ENCODE measurements at regions not wholly inside any gene's neighbourhood (a gene's known extent, or its start where the extent isn't known, plus 50 kb on each side); places are given as distances from the start of the nearest gene placed in this dataset.
A peak's percentile ranks its signal among the peaks of the same experiment; 100 is the strongest.

- no peak for DNase-seq (ENCODE audit: extremely low read depth, low read depth, low spot score)
These were observed 383.5 kb upstream of the B3GALT2 start for GRCh38 chr1:193569983-193570269.

DNA sequence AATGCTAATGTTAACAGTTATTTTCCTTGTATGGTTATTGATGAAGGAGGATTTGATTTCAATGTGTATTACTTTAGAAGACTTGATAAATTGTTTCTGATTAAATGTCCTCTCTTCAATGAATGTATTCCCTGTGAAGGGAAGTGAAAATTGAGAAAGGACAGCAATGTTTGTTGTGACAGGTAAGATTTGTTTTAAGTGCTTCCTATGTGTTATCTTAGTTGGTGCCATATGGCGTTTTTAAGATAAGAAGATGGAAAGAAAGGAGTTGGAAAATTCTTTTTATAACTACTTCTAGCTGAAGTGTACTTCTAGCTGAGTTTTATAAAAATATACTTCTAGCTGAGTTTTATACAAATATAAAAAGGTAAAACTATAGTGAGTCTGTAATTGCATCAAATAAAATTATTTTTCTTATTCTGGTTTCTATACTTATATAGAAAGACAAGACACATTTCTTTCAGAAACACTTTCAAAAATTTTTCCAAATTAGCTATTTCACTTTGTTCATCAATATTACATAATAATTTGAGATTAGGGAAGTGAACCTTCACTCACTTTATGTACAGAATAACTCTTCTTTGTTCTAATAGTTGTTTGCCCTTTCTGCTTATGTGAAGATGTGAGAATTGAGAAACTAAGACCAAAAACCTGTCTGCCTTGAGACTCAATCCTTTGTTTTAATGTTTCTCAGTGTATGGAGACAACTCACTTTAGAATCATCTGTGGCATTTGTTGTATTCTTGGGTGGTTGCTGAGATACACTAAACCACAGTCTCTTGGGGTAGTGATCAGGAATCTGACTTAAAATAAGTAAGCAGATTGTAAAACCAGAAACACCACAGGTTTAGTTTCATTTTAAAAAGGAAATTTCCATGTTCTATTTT is 382.9 kb upstream of the B3GALT2 start:
- DNase-seq (ENCODE audit: extremely low read depth, low read depth, low spot score) = no peak

DNA sequence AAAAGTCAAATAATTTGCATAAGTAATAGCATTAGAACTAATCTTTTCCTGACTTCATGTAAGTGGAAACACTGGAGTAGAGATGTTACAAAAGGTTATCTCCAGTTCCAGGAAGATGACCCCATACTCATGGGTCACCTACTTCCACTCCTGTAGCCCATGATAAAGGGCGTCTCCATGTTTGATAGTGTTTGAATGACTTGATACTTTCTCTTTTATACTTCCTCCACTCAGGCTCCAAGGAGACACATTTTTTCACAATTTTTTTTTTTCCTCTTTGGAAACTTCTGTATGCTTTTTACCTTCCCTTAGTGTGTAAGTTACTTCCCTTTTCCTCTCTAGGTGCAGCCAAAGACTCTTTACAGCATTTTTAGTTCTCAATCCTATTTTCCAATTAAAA is 382.1 kb upstream of the B3GALT2 start:
- DNase-seq (ENCODE audit: extremely low read depth, low read depth, low spot score) = no peak

DNA sequence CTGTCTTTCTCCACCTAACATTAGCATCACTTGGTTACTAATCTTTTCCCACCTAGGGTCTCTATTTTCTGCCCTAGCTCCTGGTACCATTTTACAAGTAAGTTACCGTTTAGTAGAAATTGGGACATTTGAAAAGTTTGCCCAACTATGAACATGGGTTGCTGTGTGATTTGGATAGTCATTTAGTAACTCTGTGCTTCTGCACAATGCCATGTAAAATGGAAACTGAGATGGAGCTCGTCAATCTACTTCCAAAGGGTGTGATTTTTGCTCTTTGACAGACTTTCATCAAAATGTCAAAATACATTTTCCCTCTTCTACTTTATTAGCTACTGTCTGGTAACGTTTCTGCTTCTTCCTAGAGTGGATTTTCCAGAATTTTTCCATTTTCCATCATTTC is 381.5 kb upstream of the B3GALT2 start:
- DNase-seq (ENCODE audit: extremely low read depth, low read depth, low spot score) = no peak

GRCh38 chr1:193566735-193567134 is 380.3 kb upstream of the B3GALT2 start:
- DNase-seq (ENCODE audit: extremely low read depth, low read depth, low spot score) = no peak

- no peak for DNase-seq (ENCODE audit: extremely low read depth, low read depth, low spot score)
These were observed 379.7 kb upstream of the B3GALT2 start for GRCh38 chr1:193565971-193566577.

DNA sequence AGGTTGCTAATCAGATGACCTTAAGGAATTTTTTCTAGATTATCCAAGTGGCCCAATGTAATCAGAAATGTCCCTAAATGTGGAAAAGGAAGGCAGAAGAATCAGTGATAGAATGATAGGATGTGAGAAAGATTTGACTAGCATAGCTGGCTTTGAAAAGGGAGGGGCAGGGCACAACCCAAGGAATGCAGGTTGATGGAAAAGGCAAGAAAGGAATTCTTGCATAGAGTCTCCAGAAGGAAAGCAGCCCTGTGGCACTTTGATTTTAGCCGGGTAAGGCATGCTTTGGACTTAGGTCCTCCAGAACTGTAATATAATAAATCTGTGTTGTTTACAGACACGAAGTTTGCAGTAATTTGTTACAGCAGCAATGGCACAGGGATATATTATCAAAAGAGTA is 375.7 kb upstream of the B3GALT2 start:
- no peak for DNase-seq (ENCODE audit: extremely low read depth, low read depth, low spot score)

GRCh38 chr1:193558491-193559028 is 372.1 kb upstream of the B3GALT2 start:
- peak; percentile 79 for DNase-seq (ENCODE audit: extremely low read depth, low read depth, low spot score)

DNA sequence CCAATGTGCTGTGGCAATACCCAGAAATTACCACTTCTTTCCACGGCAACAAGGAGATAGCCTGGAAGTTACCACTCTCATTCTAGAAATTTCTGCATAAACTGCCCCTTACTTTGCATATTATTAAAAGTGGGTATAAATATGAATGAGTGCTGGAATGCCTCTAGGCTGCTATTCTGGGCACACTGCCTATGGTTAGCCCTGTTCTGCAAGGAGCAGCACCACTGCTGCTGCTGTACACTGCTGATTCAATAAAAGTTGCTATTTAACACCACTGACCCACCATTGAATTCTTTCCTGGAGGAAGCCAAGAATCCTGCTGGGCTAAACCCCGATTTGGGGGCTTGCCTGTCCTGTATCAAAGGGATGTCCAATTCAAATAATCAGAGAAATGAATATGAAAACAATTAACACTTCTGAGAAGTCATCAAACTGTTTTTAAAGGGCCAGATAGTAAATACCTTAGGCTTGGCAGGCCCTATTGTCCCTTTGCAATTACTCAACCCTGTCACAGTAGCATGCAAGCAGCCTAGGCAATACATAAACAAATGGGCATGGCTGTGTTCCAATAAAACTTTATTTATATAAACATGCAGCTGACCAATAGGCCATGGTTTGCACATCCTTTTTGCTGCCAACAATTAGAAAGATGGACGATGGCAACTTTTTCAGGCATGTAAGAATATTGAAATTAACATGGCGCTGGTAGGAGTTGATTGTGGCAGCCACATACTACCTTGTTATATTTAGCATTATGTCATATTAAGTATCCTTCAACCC is 369.4 kb upstream of the B3GALT2 start:
- no peak for DNase-seq (ENCODE audit: extremely low read depth, low read depth, low spot score)

DNA sequence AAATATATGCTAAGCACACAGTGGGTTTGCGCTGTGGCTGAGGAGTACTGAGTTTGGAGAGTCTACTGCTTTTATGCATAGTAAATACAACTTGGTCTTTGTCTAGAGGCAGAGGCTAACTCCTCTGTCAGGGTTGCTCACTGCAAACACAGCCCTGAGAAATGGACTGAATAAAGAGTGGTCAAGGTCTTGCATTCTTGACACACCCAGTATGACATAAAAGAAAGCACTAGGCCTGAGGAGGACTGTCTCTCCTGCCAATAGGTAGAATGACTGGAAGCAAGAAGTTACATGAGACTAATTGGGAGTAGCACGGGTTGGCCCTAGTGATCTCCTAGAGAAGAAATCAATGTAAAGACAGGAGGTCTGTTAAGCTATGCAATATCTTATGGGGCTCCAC is 367.2 kb upstream of the B3GALT2 start:
- DNase-seq (ENCODE audit: extremely low read depth, low read depth, low spot score) = no peak

DNA sequence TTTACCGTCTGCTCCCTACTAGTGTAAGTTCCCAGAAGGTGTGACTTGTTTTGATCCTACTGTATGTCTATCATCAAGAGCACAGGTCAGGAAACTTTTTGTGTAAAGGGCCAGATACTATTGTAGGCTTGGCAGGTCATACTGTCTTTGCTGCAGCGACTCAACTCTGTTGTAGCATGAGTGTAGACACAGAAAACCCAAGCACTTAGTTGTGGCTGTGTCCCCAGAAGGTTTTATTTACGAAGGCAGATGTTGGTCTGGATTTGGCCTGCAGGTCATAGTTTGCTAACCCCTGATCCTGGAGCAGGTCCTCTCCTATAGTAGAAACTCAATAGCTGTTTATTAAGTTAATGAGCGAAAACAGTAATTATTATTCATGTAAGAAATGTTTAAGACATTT is 365.9 kb upstream of the B3GALT2 start:
- DNase-seq (ENCODE audit: extremely low read depth, low read depth, low spot score) = no peak

DNA sequence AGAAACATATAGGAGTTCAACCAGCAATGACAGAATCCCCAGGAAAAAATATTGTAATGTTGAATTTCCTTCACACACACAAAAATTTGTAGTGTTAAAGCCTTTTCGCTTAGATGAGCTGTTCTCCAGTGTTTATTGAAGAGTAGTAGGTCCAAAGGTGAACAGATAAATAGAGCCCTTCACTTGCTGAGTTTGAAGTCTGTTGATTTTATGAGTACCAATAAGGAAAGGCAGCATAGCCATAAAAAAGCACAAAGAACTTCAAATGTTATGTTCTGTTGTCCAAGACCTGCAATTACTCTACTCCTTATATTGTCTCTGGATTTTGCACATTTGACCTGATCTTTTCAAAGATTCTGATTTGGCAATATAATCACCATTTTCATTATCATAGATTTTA is 362.7 kb upstream of the B3GALT2 start:
- DNase-seq (ENCODE audit: extremely low read depth, low read depth, low spot score) = no peak

DNA sequence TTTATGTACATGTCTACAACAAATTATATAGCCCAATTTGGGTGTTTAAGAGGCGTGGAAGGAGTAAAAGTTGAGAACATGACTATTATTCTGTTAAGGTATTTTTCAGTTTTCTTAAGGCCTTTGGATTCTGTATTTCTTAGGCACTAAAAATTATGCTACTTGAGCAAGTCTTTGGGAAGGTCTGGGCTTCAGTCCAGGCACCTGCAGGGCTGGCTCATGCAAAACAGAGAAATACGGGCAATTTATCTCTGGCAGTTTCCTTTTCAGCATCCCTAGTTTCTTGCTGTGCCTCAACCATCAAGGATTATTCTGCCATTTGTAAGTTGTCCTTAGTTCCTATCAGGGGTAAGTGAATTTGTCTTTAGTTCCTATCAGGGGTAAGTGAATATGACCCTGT is 358.8 kb upstream of the B3GALT2 start:
- no peak for DNase-seq (ENCODE audit: extremely low read depth, low read depth, low spot score)

DNA sequence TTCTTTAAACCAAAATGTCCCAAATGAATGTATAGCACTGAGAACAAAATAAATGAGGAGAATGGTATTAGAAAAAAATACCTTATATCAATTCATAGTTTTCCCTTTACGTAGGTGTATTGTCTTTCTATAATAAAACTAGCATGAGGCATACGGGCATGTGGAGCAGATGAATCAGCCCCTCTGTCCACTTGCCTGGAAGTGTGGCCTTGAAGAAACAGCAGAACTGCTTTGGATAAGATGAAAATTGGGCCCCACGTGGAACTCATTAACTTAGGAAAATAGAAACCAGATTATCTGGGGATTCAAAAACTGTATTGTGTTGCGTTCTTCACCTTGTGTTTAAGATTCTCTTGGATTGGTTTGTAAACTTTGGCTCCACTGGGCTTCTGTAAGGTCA is 356.8 kb upstream of the B3GALT2 start:
- DNase-seq (ENCODE audit: extremely low read depth, low read depth, low spot score) = no peak

- DNase-seq (ENCODE audit: extremely low read depth, low read depth, low spot score) = no peak
These were observed 356.3 kb upstream of the B3GALT2 start for GRCh38 chr1:193542690-193543089.

- DNase-seq (ENCODE audit: extremely low read depth, low read depth, low spot score) = no peak
These were observed 354.1 kb upstream of the B3GALT2 start for GRCh38 chr1:193540511-193540910.

- DNase-seq (ENCODE audit: extremely low read depth, low read depth, low spot score) = no peak
These were observed 353.5 kb upstream of the B3GALT2 start for GRCh38 chr1:193539731-193540459.

GRCh38 chr1:193538680-193539079 is 352.3 kb upstream of the B3GALT2 start:
- no peak for DNase-seq (ENCODE audit: extremely low read depth, low read depth, low spot score)

DNA sequence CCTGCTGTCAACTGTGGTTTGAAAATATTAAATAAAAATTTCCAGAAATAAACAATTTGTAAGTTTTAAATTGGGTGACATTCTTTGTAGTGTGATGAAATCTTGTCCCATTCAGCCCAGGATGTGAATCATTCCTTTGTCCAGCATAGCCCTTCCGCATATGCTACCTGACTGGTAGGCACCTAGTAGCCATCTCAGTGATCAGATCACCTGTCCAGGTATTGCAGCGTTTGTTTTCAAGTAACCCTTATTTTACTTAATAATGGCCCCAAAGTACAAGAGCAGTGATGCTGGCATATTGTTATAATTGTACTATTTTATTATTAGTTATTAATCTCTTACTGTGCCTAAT is 351.6 kb upstream of the B3GALT2 start:
- no peak for DNase-seq (ENCODE audit: extremely low read depth, low read depth, low spot score)

DNA sequence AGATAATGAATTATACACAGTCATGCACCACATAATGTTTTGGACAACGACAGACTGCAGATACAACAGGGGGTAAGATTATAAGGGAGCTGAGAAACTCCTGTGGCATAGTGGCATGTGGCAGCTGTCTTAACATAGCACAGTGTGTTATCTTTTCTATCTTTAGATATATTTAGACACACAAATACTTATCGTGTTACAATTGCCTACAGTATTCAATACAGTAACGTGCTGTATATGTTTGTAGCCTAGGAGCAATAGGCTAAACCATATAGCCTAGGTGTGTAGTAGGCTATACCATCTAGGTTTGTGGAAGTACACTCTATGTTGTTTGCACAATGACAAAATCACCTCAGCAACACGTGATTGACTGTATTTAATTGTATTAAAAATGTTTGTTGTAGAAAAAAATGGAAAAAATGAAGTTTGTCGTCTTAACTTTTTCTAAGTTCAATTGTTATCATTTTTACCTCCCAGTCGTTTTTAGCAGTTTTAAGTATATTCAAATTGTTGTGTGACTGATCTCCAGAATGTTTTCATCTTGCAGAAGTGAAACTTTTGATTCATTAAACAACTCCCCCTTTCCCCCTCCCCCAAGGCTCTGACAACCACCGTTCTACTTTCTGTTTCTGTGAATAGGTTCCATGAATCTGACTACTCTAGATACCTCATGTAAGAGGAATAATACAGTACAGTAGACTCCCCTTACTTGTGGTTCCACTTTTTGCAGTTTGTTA is 351.0 kb upstream of the B3GALT2 start:
- DNase-seq (ENCODE audit: extremely low read depth, low read depth, low spot score) = no peak

All from glomerular endothelial cell (primary cell).